ENCODE measurements at regions not wholly inside any gene's neighbourhood (a gene's known extent, or its start where the extent isn't known, plus 50 kb on each side); places are given as distances from the start of the nearest gene placed in this dataset.

- H3K27ac ChIP-seq: no peak overlapping the region
- WGBS: 93% methylated on average over 2 of the region's 2 CpGs
- no peaks in the 10 kb centered on the region for H3K9me3 ChIP-seq
- DNase-seq (ENCODE audit: low spot score): no peak
- H3K36me3 ChIP-seq: no peaks in the 10 kb centered on the region
- intact Hi-C loops (cut with DNase I): no loop called here
- no peaks in the 10 kb centered on the region for H3K4me1 ChIP-seq (replicated peaks)
- H3K4me3 ChIP-seq: no peak overlapping the region
- TF ChIP-seq CTCF (IDR thresholded peaks at IDR 0.05) (no peak), POLR2AphosphoS5 (IDR thresholded peaks at IDR 0.05) (no peak), POLR2A (IDR thresholded peaks at IDR 0.05) (no peak)
- no peaks in the 10 kb centered on the region for H3K27me3 ChIP-seq (replicated peaks; ENCODE audit: insufficient read depth)
Measured at GRCh38 chr5:104739503-104739902, 1176.9 kb upstream of the NUDT12 start.

- Histone ChIP-seq H3K36me3 (no peaks in the 10 kb centered on the region), H3K27me3 (replicated peaks; ENCODE audit: insufficient read depth) (no peaks in the 10 kb centered on the region), H3K4me1 (replicated peaks) (no peaks in the 10 kb centered on the region), H3K27ac (no peak overlapping the region), H3K9me3 (no peaks in the 10 kb centered on the region), H3K4me3 (no peak overlapping the region)
- TF ChIP-seq CTCF (IDR thresholded peaks at IDR 0.05) (no peak), POLR2A (IDR thresholded peaks at IDR 0.05) (no peak), POLR2AphosphoS5 (IDR thresholded peaks at IDR 0.05) (no peak)
- 91% methylated on average over 3 of the region's 3 CpGs for WGBS
- intact Hi-C loops (cut with DNase I): no loop called here
- no peak for DNase-seq (ENCODE audit: low spot score)
Measured at GRCh38 chr5:104736073-104736472, 1173.5 kb upstream of the NUDT12 start.

GRCh38 chr5:104734046-104734445 is 1171.5 kb upstream of the NUDT12 start:
- WGBS: 93% methylated on average over 2 of the region's 2 CpGs
- intact Hi-C loops (cut with DNase I): no loop called here
- DNase-seq (ENCODE audit: low spot score): no peak

GRCh38 chr5:104733063-104733669 is 1170.6 kb upstream of the NUDT12 start:
- H3K27me3 ChIP-seq (replicated peaks; ENCODE audit: insufficient read depth): no peaks in the 10 kb centered on the region
- DNase-seq (ENCODE audit: low spot score): no peak
- no peaks in the 10 kb centered on the region for H3K36me3 ChIP-seq
- H3K9me3 ChIP-seq: no peaks in the 10 kb centered on the region
- intact Hi-C loops (cut with DNase I): no loop called here
- H3K4me3 ChIP-seq: no peak overlapping the region
- 37% methylated on average over 2 of the region's 2 CpGs for WGBS
- no peak for TF ChIP-seq POLR2AphosphoS5 (IDR thresholded peaks at IDR 0.05)
- TF ChIP-seq CTCF (IDR thresholded peaks at IDR 0.05): no peak
- no peak for TF ChIP-seq POLR2A (IDR thresholded peaks at IDR 0.05)
- no peaks in the 10 kb centered on the region for H3K4me1 ChIP-seq (replicated peaks)
- H3K27ac ChIP-seq: no peak overlapping the region

More at GRCh38 chr5:104734046-104734445, 1171.5 kb upstream of the NUDT12 start:
- Histone ChIP-seq H3K27me3 (replicated peaks; ENCODE audit: insufficient read depth) (no peaks in the 10 kb centered on the region), H3K27ac (no peak overlapping the region), H3K4me1 (replicated peaks) (no peaks in the 10 kb centered on the region), H3K4me3 (no peak overlapping the region), H3K36me3 (no peaks in the 10 kb centered on the region), H3K9me3 (no peaks in the 10 kb centered on the region)
- TF ChIP-seq POLR2AphosphoS5 (IDR thresholded peaks at IDR 0.05) (no peak), POLR2A (IDR thresholded peaks at IDR 0.05) (no peak), CTCF (IDR thresholded peaks at IDR 0.05) (no peak)

GRCh38 chr5:104731331-104731730 is 1168.7 kb upstream of the NUDT12 start:
- no peak for DNase-seq (ENCODE audit: low spot score)
- no peaks in the 10 kb centered on the region for H3K36me3 ChIP-seq
- TF ChIP-seq POLR2A (IDR thresholded peaks at IDR 0.05) (no peak), POLR2AphosphoS5 (IDR thresholded peaks at IDR 0.05) (no peak), CTCF (IDR thresholded peaks at IDR 0.05) (no peak)
- intact Hi-C loops (cut with DNase I): no loop called here
- no peak overlapping the region for H3K4me3 ChIP-seq
- WGBS: 43% methylated on average over 2 of the region's 2 CpGs
- no peak overlapping the region for H3K27ac ChIP-seq
- H3K4me1 ChIP-seq (replicated peaks): no peaks in the 10 kb centered on the region
- no peaks in the 10 kb centered on the region for H3K27me3 ChIP-seq (replicated peaks; ENCODE audit: insufficient read depth)
- H3K9me3 ChIP-seq: no peaks in the 10 kb centered on the region
